Spleen (tissue), 11 donors: ENCODE measurements at regions not wholly inside any gene's neighbourhood (a gene's known extent, or its start where the extent isn't known, plus 50 kb on each side); places are given as distances from the start of the nearest gene placed in this dataset.

Experiments used
- DNase-seq: peaks from one replicate; pipeline ENCODE4 v3.0.0-alpha.2; 2020
- H3K27ac ChIP-seq, 8 donors: fragments of 200-600 bp; sonication (generic) in 7 of 8; 1 replicate in 4 of 8; 2 replicates in 4 of 8; pipeline versions ENCODE4 v1.5.0 to v1.8.0; 2016 to 2021; ENCODE audit warnings: inconsistent platforms in 4 of 8, mild to moderate bottlenecking in 4 of 8, moderate library complexity in 1 of 8
- H3K27me3 ChIP-seq, 7 donors: fragments of 200-600 bp; sonication (generic) in 6 of 7; replicated peaks in 1 of 7; 1 replicate in 4 of 7; 2 replicates in 3 of 7; pipeline versions ENCODE4 v1.5.0 to v1.8.0; 2016 to 2021; ENCODE audit warnings: inconsistent platforms in 3 of 7, mild to moderate bottlenecking in 1 of 7
- H3K36me3 ChIP-seq, 6 donors: fragments of 200-600 bp; sonication (generic) in 5 of 6; 1 replicate in 4 of 6; 2 replicates in 2 of 6; pipeline versions ENCODE4 v1.5.0 to v1.8.0; 2016 to 2021; ENCODE audit warnings: inconsistent platforms in 2 of 6
- H3K4me1 ChIP-seq, 6 donors: fragments of 200-600 bp; sonication (generic) in 5 of 6; 1 replicate in 3 of 6; 2 replicates in 3 of 6; pipeline versions ENCODE4 v1.5.0 to v1.8.0; 2016 to 2021; ENCODE audit warnings: inconsistent platforms in 3 of 6
- H3K4me3 ChIP-seq, 8 donors: fragments of 200-600 bp; sonication (generic) in 7 of 8; 1 replicate in 4 of 8; 2 replicates in 4 of 8; pipeline versions ENCODE4 v1.5.0 to v1.8.0; 2016 to 2021; ENCODE audit warnings: inconsistent platforms in 4 of 8, mild to moderate bottlenecking in 4 of 8, moderate library complexity in 2 of 8
- H3K9me3 ChIP-seq, 8 donors: fragments of 200-600 bp; sonication (generic) in 7 of 8; 1 replicate in 4 of 8; 2 replicates in 4 of 8; pipeline versions ENCODE4 v1.5.0 to v1.8.0; 2016 to 2021; ENCODE audit warnings: inconsistent platforms in 4 of 8
- POLR2A ChIP-seq, 3 donors: fragments of 450-650 bp; IDR thresholded peaks; one replicate each; pipeline ENCODE4 v1.5.1; 2017; ENCODE audit warnings: antibody characterized with exemption in 3 of 3, mild to moderate bottlenecking in 1 of 3
- POLR2AphosphoS5 ChIP-seq, 3 donors: sonication (generic); formaldehyde crosslinking; IDR thresholded peaks; one replicate each; pipeline ENCODE4 v1.5.1; 2017; ENCODE audit warnings: antibody characterized with exemption in 3 of 3
- WGBS, 5 donors: extraction: QIAGEN DNeasy Blood & Tissue Kit in 3 of 5; methylation state at CpG; one replicate each; pipeline versions ENCODE4 v1.1.5 to v1.1.7; 2013 to 2018; 5-methylcytosine and 5-hydroxymethylcytosine counted together
- intact Hi-C: fragments of 100-400 bp; cut with DNase I; formaldehyde crosslinking; loops from one replicate; pipeline ENCODE4 v1.15.0; 2023; ENCODE audit warnings: low total_unique reads
- TF ChIP-seq, protein P1 (sequence below), 11 experiments: fragments of 200-600 bp in 7 of 11; fragments of 450-650 bp in 4 of 11; sonication (generic) in 4 of 11; IDR thresholded peaks in 8 of 11; conservative IDR thresholded peaks in 3 of 11; 1 replicate in 7 of 11; 2 replicates in 4 of 11; pipeline versions ENCODE4 v1.4.0 to v1.8.0; 2016 to 2021; ENCODE audit warnings: antibody characterized with exemption in 11 of 11, inconsistent platforms in 4 of 11, mild to moderate bottlenecking in 1 of 11
- donor health status: healthy with polysubstance abuse.
- donor health status: DM: no; HTN: no; CAD: no; lungs with moderate emphysema.
- donor health status: DM: no; HTN: no; CAD: no.
- donor health status: Bipolar disorder and iron deficiency.
- donor health status: healthy.
- donor health status: DM: no; HTN: no; CAD: no.
- donor health status: DM: yes; HTN: yes; CAD: no.

DNA sequence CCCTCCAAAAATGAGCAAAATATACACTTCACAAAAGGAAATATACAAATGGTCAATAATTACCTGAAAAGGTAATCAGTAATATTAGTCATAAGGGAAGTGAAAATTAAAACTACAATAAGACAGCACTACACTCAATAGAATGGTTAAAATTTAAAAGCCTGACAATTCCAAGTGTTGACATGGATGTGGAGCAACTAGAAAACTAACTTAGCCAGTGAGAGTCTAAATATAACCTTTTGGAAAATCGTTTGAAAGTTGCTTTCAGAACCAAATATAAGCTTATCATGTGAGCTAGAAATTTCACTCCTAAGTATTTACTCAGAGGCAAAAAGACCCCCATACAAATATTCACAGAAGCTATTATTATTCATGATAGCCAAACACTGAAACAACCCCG is 105.1 kb upstream of the MVB12B start:
- H3K36me3 ChIP-seq: no peaks in the 10 kb centered on the region
- no peak for DNase-seq
- TF ChIP-seq, protein P1, sequence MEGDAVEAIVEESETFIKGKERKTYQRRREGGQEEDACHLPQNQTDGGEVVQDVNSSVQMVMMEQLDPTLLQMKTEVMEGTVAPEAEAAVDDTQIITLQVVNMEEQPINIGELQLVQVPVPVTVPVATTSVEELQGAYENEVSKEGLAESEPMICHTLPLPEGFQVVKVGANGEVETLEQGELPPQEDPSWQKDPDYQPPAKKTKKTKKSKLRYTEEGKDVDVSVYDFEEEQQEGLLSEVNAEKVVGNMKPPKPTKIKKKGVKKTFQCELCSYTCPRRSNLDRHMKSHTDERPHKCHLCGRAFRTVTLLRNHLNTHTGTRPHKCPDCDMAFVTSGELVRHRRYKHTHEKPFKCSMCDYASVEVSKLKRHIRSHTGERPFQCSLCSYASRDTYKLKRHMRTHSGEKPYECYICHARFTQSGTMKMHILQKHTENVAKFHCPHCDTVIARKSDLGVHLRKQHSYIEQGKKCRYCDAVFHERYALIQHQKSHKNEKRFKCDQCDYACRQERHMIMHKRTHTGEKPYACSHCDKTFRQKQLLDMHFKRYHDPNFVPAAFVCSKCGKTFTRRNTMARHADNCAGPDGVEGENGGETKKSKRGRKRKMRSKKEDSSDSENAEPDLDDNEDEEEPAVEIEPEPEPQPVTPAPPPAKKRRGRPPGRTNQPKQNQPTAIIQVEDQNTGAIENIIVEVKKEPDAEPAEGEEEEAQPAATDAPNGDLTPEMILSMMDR (IDR thresholded peaks at IDR 0.05 in 8 of 11, conservative IDR thresholded peaks at IDR 0.05 in 3 of 11): no peak
- TF ChIP-seq POLR2A (IDR thresholded peaks at IDR 0.05) (no peak), POLR2AphosphoS5 (IDR thresholded peaks at IDR 0.05) (no peak)
- H3K9me3 ChIP-seq: peaks cover 0 to 12% (median 0%) of the 10 kb centered on the region in 8 donors
- WGBS, 5 donors: 78 to 89% (median 86%) methylated on average over 2 of the region's 2 CpGs
- H3K27me3 ChIP-seq: peaks cover 0 to 95% (median 35%) of the 10 kb centered on the region in 7 donors
- H3K27ac ChIP-seq: no peak overlapping the region
- H3K4me1 ChIP-seq: peaks cover 0 to 9% (median 3%) of the 10 kb centered on the region in 6 donors
- intact Hi-C loops: no loop called here
- H3K4me3 ChIP-seq: no peak overlapping the region

DNA sequence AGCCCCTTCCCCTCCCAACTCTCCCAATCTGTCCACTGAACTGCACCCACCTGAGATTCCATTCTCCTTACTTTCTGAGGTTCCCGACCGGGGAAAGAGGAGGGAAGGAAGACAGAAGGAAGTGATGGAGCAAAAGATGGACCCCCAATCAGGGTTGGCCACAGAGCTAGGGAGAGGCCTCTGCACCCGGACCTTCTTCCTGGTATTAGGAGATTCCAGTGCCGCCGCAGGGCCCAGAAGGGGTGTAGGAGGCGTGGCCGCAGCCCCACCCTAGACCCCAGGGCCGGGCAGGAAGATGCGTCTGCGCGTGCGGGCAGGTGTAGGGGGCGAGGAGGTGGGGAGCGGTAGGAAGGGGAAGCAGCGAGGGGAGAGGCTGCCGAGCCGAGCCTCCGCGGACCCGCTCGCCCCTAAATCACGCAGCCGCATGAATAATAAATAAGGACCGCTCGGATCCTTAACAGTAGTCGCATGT is 104.2 kb upstream of the MVB12B start:
- Histone ChIP-seq H3K9me3 (peaks cover 0 to 12% (median 0%) of the 10 kb centered on the region in 8 donors), H3K4me1 (peaks cover 0 to 9% (median 3%) of the 10 kb centered on the region in 6 donors), H3K36me3 (no peaks in the 10 kb centered on the region), H3K27ac (no peak overlapping the region), H3K27me3 (peaks cover 0 to 98% (median 35%) of the 10 kb centered on the region in 7 donors), H3K4me3 (peak overlapping the region in 1 of 8 donors; percentile 25)
- DNase-seq: no peak
- 5 to 10% (median 8%) methylated on average over 26 of the region's 26 CpGs for WGBS, 5 donors
- TF ChIP-seq POLR2AphosphoS5 (IDR thresholded peaks at IDR 0.05) (no peak), POLR2A (IDR thresholded peaks at IDR 0.05) (no peak)
- TF ChIP-seq, protein P1 (IDR thresholded peaks at IDR 0.05 in 8 of 11, conservative IDR thresholded peaks at IDR 0.05 in 3 of 11): no peak
- intact Hi-C loops: no loop called here

DNA sequence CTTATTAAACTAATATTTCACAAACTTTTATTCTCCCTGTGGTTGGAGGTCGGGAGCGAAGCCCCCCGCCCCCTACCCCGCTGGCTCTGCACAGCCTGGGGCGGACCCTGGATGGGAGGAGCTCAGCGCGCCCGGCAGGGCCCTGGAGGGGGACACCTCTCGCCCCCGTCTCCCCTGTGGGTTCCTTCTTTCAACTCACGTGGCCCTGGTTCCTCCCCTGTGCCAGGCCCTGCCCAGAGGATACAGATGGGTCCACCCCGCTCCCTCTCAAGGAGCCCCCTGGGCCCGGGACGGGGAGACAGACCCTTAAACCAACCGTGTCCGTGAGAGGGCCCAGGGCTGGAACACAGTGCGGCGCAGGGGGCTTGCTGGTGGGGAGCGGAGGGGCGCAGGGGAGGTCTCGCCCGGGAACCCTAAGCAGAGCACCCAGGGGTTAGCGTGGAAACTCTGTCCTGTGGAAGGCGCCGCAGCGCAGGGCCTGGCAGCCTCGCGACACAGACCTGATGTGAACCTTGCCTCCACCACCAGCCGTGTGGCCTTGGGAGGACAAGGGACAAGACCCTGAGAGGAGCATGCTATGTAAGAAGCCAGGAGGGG is 103.7 kb upstream of the MVB12B start:
- H3K36me3 ChIP-seq: no peaks in the 10 kb centered on the region
- 34 to 40% (median 39%) methylated on average over 27 to 29 of the region's 29 CpGs for WGBS, 5 donors

More for the DNA sequence above, 103.7 kb upstream of the MVB12B start:
- TF ChIP-seq, protein P1 (IDR thresholded peaks at IDR 0.05 in 8 of 11, conservative IDR thresholded peaks at IDR 0.05 in 3 of 11): no peak
- TF ChIP-seq POLR2AphosphoS5 (IDR thresholded peaks at IDR 0.05) (no peak), POLR2A (IDR thresholded peaks at IDR 0.05) (no peak)
- intact Hi-C loops: no loop called here
- H3K9me3 ChIP-seq: peaks cover 0 to 12% (median 0%) of the 10 kb centered on the region in 8 donors
- peaks cover 0 to 98% (median 35%) of the 10 kb centered on the region in 7 donors for H3K27me3 ChIP-seq
- H3K4me1 ChIP-seq: peaks cover 0 to 9% (median 3%) of the 10 kb centered on the region in 6 donors
- no peak for DNase-seq
- H3K4me3 ChIP-seq: peak overlapping the region in 1 of 8 donors; percentile 25
- H3K27ac ChIP-seq: no peak overlapping the region
